ENCODE measurements at regions not wholly inside any gene's neighbourhood (a gene's known extent, or its start where the extent isn't known, plus 50 kb on each side); places are given as distances from the start of the nearest gene placed in this dataset.
"Not testable (repeated sequence)": the region's sequence is repeated elsewhere in the genome, so short reads cannot be mapped to it uniquely, and the experiment has no call there.

DNA sequence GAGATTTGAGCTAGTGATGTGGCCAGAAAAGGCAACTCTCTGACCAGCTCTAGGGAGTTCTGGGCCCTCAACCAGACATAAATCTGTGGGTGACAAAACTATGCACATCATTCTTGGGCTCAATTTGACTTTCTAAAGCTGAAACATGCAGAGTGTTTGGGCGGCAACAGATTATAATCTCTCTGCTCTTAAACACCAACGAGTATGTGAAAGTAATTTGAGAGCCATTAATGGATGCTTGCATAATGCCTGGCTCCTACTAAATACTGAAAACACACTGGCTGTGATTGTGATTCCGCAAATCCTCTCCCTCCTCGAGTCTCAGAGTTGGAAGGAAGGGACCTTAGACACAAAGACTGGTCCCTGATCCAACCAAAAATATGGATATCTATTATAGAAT is 186.7 kb downstream of the UACA start:
- DNase-seq = no peak

DNA sequence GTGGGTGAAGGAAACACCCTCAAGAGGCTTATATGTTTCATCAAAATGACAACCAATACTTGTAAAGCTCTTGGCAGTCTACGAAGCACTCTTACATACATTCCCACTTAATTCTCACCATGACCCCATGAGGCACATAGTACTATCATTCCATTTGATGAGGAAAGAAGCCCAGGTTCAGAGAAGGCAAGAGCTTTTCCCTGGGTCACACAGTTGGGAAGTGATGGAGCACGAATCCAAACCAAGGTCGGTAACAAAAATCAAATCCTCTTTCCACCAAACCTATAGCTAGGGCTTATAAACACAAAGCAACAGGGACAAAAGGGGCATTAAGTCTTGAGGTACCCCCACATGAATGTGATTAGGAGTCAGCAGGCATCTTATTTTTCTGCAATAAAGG is 187.1 kb downstream of the UACA start:
- DNase-seq = no peak

- DNase-seq = no peak
Measured at GRCh38 chr15:70575231-70576226, 187.8 kb downstream of the UACA start.

DNA sequence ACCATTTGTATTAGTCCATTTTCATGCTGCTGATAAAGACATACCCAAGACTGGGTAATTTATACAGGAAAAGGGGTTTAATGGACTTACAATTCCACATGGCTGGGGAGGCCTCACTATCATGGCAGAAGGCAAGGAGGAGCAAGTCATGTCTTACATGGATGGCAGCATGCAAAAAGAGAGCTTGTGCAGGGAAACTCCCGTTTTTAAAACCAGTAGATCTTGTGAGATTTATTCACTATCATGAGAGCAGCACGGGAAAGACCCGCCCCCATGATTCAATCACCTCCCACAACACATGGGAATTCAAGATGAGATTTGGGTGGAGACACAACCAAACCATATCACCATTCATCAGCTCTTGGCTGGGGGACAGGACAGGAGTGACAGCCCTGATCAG is 189.0 kb downstream of the UACA start:
- DNase-seq = not testable (repeated sequence)

DNA sequence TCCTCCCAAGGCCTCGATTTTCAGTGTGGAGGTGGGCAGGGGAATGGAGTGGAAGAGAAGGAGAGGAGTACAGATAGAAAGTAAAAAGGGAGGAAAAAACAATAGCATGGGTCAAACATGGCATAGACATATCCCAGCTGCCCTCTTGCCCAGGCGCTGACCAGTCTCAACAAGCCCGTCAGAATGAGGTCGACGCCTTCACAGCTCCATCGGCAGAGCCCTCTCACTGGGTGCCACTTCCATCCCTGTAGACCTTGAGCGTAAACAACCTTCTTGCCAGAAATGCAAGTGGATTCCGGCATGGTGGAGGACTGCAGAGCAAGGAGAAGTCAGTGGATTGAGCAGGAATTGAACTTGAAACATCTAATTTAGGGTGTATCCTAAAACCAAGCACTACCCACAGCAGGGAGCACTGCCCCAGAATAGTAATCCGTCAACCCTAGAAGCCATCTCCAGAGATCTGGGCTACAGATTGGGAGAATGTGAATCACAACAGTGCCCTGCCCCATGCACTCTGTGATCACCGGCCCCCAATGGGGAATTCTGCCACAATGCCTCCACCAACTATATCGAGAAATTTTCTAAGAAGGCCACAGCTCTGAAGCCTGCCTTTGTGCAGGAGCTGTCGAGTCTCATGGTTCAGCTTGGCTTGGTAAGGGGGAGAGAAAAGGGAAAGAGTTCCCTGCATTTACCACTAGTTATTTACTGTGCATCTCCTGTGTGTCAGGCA is 190.1 kb downstream of the UACA start:
- DNase-seq = no peak

GRCh38 chr15:70569714-70570231 is 193.6 kb downstream of the UACA start:
- no peak for DNase-seq

DNA sequence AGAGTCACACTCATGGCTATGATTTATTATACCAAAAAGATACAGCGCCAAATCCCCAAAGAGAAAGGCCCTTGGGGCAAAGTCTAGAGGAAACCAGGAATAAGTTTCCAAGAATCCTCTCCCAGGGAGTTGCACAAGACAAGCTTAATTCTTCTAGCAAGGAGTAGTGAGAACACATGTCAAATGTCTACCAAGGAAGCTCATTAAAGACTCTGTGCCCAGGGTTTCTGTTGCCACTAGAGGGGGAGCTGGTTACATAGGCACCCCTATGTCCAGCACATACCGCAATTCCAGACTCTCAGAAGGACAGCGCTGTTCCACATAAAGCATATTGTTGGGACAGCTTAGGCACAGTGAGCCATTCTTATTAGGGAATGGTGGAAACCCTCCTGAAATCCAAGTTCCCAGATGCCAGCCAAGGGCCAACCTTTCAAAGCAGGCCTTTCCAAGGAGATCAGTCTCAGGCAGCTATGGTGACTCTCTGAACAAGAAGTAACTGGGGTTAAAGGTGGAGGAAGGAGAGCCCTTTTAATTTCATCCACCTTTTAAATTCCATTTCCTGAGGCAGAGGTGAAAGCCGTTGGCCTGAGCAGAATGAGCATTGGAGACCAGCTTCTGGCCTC is 194.2 kb downstream of the UACA start:
- DNase-seq = no peak

DNA sequence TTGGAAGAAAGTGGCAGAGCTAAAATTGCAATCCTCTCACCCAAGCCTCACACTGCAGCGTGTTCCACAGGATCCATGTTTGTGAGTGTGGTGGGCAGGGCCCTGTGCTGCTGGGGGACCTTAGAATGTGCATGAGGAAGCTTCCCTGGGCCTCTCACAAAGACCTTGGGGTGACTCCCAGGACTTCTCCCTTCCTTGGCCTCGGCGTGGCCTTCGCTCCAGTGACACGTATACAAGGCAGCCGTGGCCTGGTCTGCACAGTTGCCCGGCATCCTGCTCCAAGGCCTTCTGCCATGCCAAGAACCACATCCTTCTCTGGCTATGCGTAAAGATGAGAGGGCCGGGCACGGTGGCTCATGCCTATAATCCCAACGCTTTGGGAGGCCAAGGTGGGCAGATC is 196.4 kb downstream of the UACA start:
- no peak for DNase-seq

- DNase-seq = no peak
Measured at GRCh38 chr15:70566047-70566835, 197.1 kb downstream of the UACA start.

GRCh38 chr15:70563561-70564095 is 199.7 kb downstream of the UACA start:
- no peak for DNase-seq

DNA sequence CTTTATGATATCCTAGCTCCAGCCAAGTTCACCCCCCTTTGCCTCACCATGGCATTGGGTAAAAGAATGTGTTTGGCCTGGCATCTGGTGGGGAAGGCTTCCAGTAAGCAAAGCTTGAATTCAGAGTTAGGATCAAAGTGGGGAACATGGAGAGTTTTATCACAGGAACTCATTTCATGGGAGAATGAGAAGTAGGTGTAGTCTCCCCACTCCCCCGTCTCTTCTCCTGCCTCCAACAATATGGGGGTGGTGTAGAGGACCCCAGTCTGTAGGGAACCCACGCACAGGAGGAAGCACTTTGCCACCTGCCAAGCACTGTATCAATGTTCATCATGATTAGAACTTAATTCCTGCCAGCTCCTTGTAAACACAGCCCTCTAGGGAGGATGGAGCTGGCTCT is 200.5 kb downstream of the UACA start:
- no peak for DNase-seq

DNA sequence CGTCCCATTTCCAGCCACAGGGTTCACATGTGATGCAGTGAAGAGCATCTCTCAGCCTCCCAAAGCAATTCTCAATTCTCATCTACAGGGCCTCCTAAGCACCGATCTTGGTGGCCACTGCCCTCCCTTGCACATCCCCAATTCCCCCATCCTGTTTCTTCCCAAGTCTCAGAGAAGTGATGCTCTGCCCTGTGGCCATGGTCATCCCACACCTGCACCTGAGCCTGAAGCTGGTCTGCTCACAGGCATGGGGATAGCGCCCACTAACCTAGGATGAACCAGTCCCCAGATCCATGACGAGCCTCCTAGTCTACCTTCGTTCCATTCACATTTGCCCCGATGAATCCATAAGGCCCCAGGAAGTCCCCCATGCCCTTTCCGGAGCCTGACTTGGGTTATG is 201.5 kb downstream of the UACA start:
- DNase-seq = no peak

- DNase-seq = no peak
Measured at GRCh38 chr15:70560617-70561328, 202.6 kb downstream of the UACA start.

DNA sequence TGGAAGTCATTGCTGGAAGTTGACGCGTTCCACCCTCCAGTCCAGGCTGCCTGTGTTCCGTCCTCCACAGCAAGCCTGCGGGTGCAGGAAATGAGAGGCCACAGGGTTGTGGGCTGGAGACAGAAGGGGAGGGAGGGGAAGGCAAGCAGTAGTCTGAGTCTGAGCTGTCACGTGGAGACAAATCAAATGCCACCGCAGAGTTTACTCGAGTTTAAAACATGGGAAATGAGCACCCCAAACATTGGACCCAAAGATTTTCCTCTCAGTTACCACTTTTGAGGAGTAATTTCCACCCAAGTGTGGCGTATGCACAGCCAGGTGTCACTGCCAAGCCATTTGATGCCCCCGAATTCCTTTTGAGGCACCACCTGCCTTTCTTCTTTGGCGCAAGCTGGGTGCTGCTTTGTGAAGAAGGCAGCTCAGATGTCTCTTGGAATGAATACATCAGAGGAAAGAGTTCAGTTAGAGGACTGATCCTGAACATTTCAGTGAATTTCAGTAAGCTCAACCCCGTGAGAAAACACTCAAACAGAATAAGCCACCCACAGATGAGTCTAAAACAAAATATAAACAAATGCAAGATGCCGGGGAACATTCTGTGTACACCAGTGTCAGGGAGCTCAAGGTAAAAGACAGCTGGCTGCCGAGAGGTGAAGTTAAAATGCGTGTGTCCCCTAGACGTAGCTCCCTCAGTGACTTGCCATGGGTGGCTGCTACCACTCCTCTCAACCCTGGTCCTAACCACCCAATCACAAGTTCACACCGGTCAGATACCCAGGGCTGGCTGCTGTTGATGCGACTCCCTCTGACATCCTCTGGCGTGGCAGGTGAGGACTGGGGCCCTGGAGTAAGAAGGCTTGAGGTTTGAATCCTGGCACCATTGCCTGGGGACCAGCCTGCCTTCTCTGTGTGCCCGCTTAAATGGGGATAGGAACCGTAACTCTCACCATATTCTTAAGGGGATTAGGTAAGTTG is 203.8 kb downstream of the UACA start:
- no peak for DNase-seq

GRCh38 chr15:70558406-70559264 is 204.7 kb downstream of the UACA start:
- no peak for DNase-seq

GRCh38 chr15:70557521-70558258 is 205.7 kb downstream of the UACA start:
- DNase-seq = no peak

- no peak for DNase-seq
Measured at GRCh38 chr15:70556779-70557178, 206.6 kb downstream of the UACA start.

DNA sequence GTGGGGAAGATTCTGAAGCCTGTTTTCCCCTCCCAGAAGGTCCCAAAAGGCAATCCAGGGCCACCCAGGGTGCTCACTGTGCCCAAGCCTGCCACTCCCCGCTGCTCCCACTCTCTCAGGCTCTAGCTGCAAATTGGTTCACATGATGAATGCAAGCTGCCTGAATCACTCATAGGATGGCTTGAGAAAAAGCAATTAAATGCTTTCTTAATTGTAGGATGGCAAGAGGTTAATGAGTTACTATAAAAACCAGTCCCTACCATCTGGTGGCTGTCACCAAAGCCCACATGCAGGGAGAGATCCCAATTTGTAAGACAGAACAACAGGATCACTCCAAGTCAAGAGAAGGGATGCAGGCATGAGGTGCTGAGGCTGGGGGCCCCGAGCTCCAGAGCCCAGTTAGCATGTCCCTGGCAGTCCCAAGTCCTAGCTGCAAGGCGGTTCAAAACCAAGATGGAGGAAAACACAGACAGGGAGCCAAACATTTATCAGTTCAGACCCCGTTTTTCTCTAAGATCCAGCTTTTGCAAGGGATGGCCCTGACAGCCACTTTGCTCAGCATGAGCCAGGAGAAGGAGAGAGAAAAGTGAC is 207.1 kb downstream of the UACA start:
- DNase-seq = no peak
